HCT116 (cell line): ENCODE measurements at regions not wholly inside any gene's neighbourhood (a gene's known extent, or its start where the extent isn't known, plus 50 kb on each side); places are given as distances from the start of the nearest gene placed in this dataset.

Source experiments
- CBX3 ChIP-seq: IDR thresholded peaks from 2 replicates; pipeline ENCODE4 v1.6.1; 2012; ENCODE audit warnings: low read depth
- ELF1 ChIP-seq: IDR thresholded peaks from 2 replicates; pipeline ENCODE4 v1.6.1; 2012; ENCODE audit warnings: low read depth, borderline replicate concordance
- EZH2 ChIP-seq: fragments of 200-600 bp; sonication (generic); IDR thresholded peaks from 2 replicates; pipeline ENCODE4 v1.6.1; 2017; ENCODE audit warnings: antibody characterized with exemption, mixed run types
- FOSL1 ChIP-seq: IDR thresholded peaks from 2 replicates; pipeline ENCODE4 v1.6.1; 2012; ENCODE audit warnings: low read depth
- JUND ChIP-seq: IDR thresholded peaks from 2 replicates; pipeline ENCODE4 v1.6.1; 2012
- MAX ChIP-seq: IDR thresholded peaks from 2 replicates; pipeline ENCODE4 v1.6.1; 2012
- POLR2A ChIP-seq: IDR thresholded peaks from 2 replicates; pipeline ENCODE4 v1.7.0; 2011; ENCODE audit warnings: borderline replicate concordance; ENCODE audit not compliant: insufficient read depth, insufficient read length; ENCODE audit errors: extremely low read depth
- RAD21 ChIP-seq: IDR thresholded peaks from 2 replicates; pipeline ENCODE4 v1.6.1; 2012; ENCODE audit warnings: low read depth, mild to moderate bottlenecking
- TCF7L2 ChIP-seq: IDR thresholded peaks from 2 replicates; pipeline ENCODE4 v1.7.0; 2011; ENCODE audit warnings: borderline replicate concordance, inconsistent platforms; ENCODE audit not compliant: insufficient read depth, insufficient read length; ENCODE audit errors: extremely low read depth
- YY1 ChIP-seq: IDR thresholded peaks from 2 replicates; pipeline ENCODE4 v1.6.1; 2011; ENCODE audit warnings: low read length, low read depth, moderate library complexity, mild to moderate bottlenecking; ENCODE audit not compliant: insufficient replicate concordance; ENCODE audit errors: extremely low read depth
- ZNF274 ChIP-seq: fragments of 200-500 bp; sonication (Bioruptor generic); IDR thresholded peaks from 2 replicates; pipeline ENCODE4 v1.6.1; 2014; ENCODE audit warnings: mild to moderate bottlenecking, low read depth, low read length, inconsistent platforms
- TF ChIP-seq, protein P1 (sequence below), 3 experiments: fragments of 200-600 bp in 1 of 3; sonication (generic) in 1 of 3; IDR thresholded peaks in 2 of 3; conservative IDR thresholded peaks in 1 of 3; 2 replicates each; pipeline ENCODE4 v1.5.1; 2012 to 2017; ENCODE audit warnings: low read depth in 2 of 3, low read length in 2 of 3, antibody characterized with exemption in 1 of 3, borderline replicate concordance in 1 of 3, control low read depth in 1 of 3, mild to moderate bottlenecking in 1 of 3, mixed read lengths in 1 of 3, mixed run types in 1 of 3, moderate library complexity in 1 of 3; ENCODE audit not compliant: insufficient read depth in 1 of 3
- TF ChIP-seq, protein P2 (sequence below): IDR thresholded peaks from 2 replicates; pipeline ENCODE4 v1.6.1; 2012; ENCODE audit warnings: low read depth

GRCh38 chr5:142412581-142412980, 87.8 kb upstream of the SPRY4 start:
- TF ChIP-seq TCF7L2 (no peak), CBX3 (no peak), FOSL1 (no peak), POLR2A (no peak), EZH2 (no peak), RAD21 (no peak), JUND (no peak), ELF1 (no peak), MAX (no peak), YY1 (no peak), ZNF274 (no peak)
- TF ChIP-seq, protein P1, sequence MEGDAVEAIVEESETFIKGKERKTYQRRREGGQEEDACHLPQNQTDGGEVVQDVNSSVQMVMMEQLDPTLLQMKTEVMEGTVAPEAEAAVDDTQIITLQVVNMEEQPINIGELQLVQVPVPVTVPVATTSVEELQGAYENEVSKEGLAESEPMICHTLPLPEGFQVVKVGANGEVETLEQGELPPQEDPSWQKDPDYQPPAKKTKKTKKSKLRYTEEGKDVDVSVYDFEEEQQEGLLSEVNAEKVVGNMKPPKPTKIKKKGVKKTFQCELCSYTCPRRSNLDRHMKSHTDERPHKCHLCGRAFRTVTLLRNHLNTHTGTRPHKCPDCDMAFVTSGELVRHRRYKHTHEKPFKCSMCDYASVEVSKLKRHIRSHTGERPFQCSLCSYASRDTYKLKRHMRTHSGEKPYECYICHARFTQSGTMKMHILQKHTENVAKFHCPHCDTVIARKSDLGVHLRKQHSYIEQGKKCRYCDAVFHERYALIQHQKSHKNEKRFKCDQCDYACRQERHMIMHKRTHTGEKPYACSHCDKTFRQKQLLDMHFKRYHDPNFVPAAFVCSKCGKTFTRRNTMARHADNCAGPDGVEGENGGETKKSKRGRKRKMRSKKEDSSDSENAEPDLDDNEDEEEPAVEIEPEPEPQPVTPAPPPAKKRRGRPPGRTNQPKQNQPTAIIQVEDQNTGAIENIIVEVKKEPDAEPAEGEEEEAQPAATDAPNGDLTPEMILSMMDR (IDR thresholded peaks at IDR 0.05 in 2 of 3, conservative IDR thresholded peaks at IDR 0.05 in 1 of 3; ENCODE audit: borderline replicate concordance in 1 of 3, insufficient read depth in 1 of 3, low read depth in 2 of 3, low read length in 2 of 3), result no peak
- TF ChIP-seq, protein P2, sequence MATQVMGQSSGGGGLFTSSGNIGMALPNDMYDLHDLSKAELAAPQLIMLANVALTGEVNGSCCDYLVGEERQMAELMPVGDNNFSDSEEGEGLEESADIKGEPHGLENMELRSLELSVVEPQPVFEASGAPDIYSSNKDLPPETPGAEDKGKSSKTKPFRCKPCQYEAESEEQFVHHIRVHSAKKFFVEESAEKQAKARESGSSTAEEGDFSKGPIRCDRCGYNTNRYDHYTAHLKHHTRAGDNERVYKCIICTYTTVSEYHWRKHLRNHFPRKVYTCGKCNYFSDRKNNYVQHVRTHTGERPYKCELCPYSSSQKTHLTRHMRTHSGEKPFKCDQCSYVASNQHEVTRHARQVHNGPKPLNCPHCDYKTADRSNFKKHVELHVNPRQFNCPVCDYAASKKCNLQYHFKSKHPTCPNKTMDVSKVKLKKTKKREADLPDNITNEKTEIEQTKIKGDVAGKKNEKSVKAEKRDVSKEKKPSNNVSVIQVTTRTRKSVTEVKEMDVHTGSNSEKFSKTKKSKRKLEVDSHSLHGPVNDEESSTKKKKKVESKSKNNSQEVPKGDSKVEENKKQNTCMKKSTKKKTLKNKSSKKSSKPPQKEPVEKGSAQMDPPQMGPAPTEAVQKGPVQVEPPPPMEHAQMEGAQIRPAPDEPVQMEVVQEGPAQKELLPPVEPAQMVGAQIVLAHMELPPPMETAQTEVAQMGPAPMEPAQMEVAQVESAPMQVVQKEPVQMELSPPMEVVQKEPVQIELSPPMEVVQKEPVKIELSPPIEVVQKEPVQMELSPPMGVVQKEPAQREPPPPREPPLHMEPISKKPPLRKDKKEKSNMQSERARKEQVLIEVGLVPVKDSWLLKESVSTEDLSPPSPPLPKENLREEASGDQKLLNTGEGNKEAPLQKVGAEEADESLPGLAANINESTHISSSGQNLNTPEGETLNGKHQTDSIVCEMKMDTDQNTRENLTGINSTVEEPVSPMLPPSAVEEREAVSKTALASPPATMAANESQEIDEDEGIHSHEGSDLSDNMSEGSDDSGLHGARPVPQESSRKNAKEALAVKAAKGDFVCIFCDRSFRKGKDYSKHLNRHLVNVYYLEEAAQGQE, result no peak
